ENCODE measurements at regions not wholly inside any gene's neighbourhood (a gene's known extent, or its start where the extent isn't known, plus 50 kb on each side); places are given as distances from the start of the nearest gene placed in this dataset.

GRCh38 chr14:29126865-29127264 lies 360.3 kb downstream of the FOXG1 start:
- no peak for DNase-seq

- DNase-seq, result no peak
Observed at GRCh38 chr14:29140016-29140415, 373.4 kb downstream of the FOXG1 start.

GRCh38 chr14:29144621-29145020 lies 378.0 kb downstream of the FOXG1 start:
- no peak for DNase-seq

- DNase-seq, result no peak
Observed at GRCh38 chr14:29148221-29148620, 381.6 kb downstream of the FOXG1 start.

- DNase-seq, result no peak
Observed at GRCh38 chr14:29149798-29150197, 383.2 kb downstream of the FOXG1 start.

GRCh38 chr14:29150659-29151058 lies 384.1 kb downstream of the FOXG1 start:
- DNase-seq, result no peak

- DNase-seq, result no peak
Observed at GRCh38 chr14:29156096-29156495, 389.5 kb downstream of the FOXG1 start.

- no peak for DNase-seq
Observed at GRCh38 chr14:29161593-29161992, 395.0 kb downstream of the FOXG1 start.

GRCh38 chr14:29163109-29163508 lies 396.5 kb downstream of the FOXG1 start:
- DNase-seq, result no peak

GRCh38 chr14:29165431-29165830 lies 398.8 kb downstream of the FOXG1 start:
- DNase-seq, result no peak

- DNase-seq, result no peak
Observed at GRCh38 chr14:29166507-29166906, 399.9 kb downstream of the FOXG1 start.

- no peak for DNase-seq
Observed at GRCh38 chr14:29168149-29168548, 401.6 kb downstream of the FOXG1 start.

GRCh38 chr14:29169408-29169807 lies 402.8 kb downstream of the FOXG1 start:
- DNase-seq, result no peak

GRCh38 chr14:29175706-29176105 lies 409.1 kb downstream of the FOXG1 start:
- no peak for DNase-seq

GRCh38 chr14:29176876-29177275 lies 410.3 kb downstream of the FOXG1 start:
- DNase-seq, result no peak

- no peak for DNase-seq
Observed at GRCh38 chr14:29178971-29179370, 412.4 kb downstream of the FOXG1 start.

GRCh38 chr14:29191092-29191491 lies 424.5 kb downstream of the FOXG1 start:
- no peak for DNase-seq

GRCh38 chr14:29197557-29197956 lies 431.0 kb downstream of the FOXG1 start:
- DNase-seq, result no peak

GRCh38 chr14:29205658-29206057 lies 439.1 kb downstream of the FOXG1 start:
- no peak for DNase-seq

- peak; percentile 45 for DNase-seq
Observed at GRCh38 chr14:29215853-29216252, 449.3 kb downstream of the FOXG1 start.

- DNase-seq, result peak; percentile 96
Observed at GRCh38 chr14:29216268-29217232, 450.0 kb downstream of the FOXG1 start.

GRCh38 chr14:29217813-29218450 lies 451.3 kb downstream of the FOXG1 start:
- no peak for DNase-seq

GRCh38 chr14:29220072-29220471 lies 453.5 kb downstream of the FOXG1 start:
- peak; percentile 20 for DNase-seq

- DNase-seq, result no peak
Observed at GRCh38 chr14:29220566-29220965, 454.0 kb downstream of the FOXG1 start.
